ENCODE measurements at regions not wholly inside any gene's neighbourhood (a gene's known extent, or its start where the extent isn't known, plus 50 kb on each side); places are given as distances from the start of the nearest gene placed in this dataset.

GRCh38 chr3:188080091-188080490 lies 73.9 kb upstream of the LPP start:
- no peak for DNase-seq

GRCh38 chr3:188082031-188082430 lies 71.9 kb upstream of the LPP start:
- DNase-seq: no peak

GRCh38 chr3:188082450-188082849 lies 71.5 kb upstream of the LPP start:
- DNase-seq: no peak

DNA sequence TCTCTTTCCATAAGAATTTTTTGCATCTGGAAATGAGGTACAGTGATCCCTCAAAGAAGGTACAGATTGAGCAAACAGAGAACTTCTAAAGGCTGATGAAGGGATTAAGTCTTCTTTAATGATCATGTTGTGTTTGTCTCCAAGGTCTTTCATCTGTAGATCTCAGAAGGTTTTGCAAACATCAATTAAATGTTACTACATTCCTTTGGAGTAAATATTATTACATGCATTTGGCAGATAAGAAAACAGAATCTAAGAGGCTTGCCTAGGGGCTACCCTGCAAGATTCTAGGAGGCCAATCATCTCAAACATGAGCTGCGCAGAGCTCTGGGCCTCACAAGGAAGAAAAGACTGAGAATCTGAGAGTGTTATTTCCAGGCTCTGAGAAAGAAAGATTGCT lies 70.9 kb upstream of the LPP start:
- no peak for DNase-seq

DNA sequence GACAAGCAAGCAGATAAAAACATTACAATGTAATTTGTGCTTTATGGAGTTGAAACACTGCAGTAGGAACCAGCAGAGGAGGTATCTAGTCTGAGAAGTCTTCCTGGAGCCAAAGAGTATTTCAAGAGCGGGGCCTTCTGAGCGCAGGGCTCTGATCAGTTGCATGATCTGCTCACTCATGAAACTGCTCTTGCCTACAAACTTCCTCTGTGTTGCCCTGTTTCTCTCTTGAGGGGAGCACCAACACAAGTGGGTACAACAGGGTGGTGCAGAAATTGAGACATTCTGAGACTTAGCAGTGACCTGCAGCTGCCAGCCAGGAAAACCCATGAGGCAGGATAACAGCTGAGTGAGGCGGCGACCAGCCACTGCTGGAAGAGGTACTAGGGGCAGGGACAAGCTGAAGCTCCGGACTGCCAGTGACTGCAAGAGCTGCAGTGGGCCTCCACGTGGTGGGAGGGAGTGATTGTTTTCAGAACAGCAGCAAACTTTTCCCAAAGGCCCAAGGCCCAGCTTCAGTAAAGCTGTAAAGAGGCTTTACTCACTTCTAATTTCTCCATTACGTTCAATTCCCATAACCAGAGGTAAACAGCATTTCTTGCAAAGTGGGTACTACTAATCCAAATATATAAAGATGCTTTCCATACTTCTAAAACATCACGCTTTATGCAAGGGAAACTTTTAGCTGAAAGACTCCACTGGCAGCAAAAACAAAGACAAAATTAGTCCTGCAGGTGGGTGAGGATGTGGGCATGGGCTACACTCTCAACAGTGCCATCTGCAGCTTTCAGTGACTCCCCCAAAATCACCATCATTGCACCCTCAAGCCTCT lies 69.0 kb upstream of the LPP start:
- no peak for DNase-seq

GRCh38 chr3:188085584-188086560 lies 68.1 kb upstream of the LPP start:
- no peak for DNase-seq

- no peak for DNase-seq
Observed at GRCh38 chr3:188088948-188089685, 64.8 kb upstream of the LPP start.

DNA sequence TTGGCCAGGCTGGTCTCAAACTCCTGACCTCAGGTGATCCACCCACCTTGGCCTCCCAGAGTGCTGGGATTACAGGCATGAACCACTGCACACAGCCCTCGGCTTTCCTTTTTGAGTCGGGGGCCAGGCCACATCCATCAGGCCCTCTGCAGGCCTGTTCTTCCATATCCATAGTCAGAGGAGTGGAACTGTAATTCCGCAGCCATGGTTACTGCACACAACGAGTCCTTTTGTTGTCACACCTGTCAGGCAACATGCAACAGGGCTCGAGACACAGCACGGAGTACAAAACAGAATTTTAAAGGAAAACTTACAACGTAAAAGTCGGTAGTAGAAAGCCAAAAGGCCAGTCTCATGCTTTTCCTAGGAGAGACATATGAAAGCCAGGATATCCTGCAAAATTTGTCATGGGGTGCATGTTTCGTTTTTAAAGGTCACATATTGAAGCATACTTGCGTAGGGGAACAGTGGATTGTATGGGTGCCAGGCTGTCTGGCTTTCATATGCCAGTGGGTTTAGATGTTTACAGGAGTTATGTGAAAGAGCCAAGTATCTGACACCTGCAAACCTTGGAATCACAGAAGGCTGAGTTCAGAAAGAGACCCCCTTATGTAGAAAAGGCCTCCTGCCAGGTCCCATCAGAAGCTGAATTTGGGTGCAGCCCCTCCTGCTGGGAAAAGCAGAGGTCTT lies 63.2 kb upstream of the LPP start:
- no peak for DNase-seq

GRCh38 chr3:188091746-188092145 lies 62.2 kb upstream of the LPP start:
- no peak for DNase-seq

DNA sequence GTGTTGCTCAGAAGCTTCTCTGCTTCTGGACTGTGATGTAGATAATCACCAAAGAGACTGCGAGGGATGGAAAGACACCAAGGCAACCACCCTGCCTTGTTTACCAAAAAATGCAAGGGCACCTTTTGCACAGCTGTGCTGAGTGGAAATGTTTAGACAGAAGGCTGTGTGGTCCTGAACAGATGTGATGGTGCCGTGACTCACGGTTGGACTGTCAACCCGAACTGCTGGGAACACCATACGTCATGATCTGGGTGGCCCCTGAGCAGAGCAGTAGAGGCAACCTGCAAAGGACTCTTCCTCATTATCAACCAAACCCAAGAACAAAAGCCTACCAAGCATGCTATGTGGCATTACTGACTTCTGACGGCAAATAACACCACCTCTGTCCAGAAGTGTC lies 61.3 kb upstream of the LPP start:
- peak; percentile 64 for DNase-seq

DNA sequence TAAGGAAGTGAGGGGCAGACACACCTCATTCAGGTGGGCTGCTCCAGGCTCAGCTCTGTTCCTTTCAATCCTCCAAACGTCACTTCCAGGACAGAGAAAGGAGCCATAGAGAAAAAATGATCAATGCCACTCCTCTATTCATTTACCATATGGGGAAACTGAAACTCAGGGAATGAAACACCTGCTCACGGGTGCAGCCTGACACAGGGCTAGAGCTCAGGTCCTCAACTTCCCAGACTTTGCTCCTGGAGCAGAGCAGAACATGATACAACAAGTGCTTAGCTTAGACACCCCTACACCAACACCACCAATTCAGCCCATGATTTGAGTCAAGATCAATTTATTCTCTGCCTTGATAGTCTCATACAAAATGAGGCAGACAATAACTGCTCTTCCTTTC lies 58.5 kb upstream of the LPP start:
- DNase-seq: no peak

DNA sequence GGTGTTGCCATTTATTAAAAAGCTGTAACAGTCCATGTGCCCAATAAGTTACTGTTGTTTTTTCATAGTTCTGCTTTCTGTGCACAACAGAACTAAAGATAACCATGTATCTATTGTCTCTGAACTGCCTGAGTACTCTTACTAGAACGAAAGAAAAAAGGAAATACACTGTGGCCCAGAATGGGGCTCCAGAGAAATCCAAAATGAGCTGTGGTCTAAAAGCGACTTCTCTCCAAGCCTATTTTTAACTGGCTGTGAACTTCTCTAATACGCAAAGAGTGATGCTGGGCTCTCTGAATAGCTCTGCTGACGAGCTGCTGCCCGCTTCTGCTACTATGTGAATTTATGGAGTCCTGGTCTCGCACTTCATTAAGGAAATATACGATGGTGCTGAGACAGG lies 56.2 kb upstream of the LPP start:
- no peak for DNase-seq

DNA sequence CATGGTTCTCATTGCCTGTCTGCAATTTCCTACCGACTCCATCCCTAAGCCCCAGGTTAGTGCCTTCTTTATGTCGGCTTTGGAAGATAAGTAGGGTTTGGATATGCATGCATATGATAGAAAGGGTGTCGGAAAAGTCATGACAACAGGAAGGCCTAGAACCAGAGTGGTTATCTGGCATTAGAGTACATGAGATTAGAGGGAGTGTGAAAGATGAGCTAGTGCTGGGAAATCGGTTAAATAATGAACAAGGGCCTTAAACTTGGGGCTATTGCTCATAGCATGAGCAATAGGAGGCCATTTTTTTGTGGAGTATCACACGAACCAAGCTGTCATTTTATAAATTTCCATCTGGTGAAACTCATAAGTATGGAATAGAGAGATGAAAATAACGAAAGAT lies 54.0 kb upstream of the LPP start:
- DNase-seq: no peak

DNA sequence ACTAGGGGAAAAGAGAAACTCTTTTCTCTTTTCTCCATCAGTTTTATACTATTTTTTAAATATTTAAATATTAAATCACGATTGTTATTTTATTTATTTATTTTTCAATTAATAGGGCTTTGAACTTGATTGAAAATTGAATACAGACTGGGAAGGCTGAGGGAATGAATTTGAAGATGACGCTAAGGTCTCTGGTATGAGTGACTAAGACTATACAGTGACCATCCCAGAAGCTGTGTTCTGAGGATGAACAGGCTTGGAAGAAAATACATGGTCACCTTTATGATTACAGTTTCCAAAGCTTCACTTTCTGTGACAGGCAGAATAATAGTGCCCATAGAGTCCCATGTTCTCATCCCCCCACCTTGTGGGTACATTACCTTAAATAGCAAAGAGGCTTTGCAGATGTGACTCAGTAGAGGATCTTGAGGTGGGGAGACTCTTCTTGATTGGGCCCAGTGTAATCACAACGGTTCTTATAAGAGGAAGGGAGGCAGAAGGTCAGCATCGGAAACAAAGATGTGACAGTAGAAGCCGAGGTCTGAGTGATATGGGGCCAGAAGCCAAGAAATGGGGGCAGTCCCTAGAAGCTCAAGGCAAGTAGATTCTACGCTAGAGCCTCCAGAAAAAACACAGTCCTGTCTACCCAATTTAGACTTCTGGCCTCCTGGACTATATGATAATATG lies 51.0 kb upstream of the LPP start:
- no peak for DNase-seq

DNA sequence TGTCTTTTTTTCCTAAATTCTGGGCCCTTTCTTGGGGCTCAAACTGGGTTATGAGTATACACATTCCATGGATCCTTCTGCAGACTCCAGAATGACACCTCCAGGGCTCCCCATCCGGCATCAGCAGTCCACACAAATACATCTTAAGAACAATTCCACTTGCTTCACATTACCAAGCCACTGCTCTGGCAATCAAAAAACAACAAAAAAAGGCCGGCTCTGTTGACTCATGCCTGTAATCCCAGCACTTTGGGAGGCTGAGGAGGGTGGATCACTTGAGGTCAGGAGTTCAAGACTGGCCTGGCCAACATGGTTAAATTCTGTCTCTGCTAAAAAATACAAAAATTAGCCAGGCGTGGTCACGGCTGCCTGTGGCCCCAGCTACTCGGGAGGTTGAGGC lies 49.9 kb upstream of the LPP start:
- no peak for DNase-seq

All from activated effector memory CD4-positive, alpha-beta T cell treated with anti-CD3 and anti-CD28 coated beads, Interleukin-2, amount 50 U/mL, for 16 hours (primary cell).